Liver (tissue), 8 donors: ENCODE measurements at regions not wholly inside any gene's neighbourhood (a gene's known extent, or its start where the extent isn't known, plus 50 kb on each side); places are given as distances from the start of the nearest gene placed in this dataset.

ENCODE experiments used
- DNase-seq: peaks from one replicate; pipeline ENCODE4 v3.0.0-alpha.2; 2017; ENCODE audit warnings: low spot score
- H3K27ac ChIP-seq, 2 donors: one replicate each; pipeline ENCODE4 v1.7.0; 2013; ENCODE audit warnings: inconsistent platforms in 2 of 2, low read length in 2 of 2, control low read depth in 1 of 2, low read depth in 1 of 2, mild to moderate bottlenecking in 1 of 2
- H3K27me3 ChIP-seq, 4 donors: one replicate each; pipeline versions ENCODE4 v1.6.1 to v1.7.0; 2013; ENCODE audit warnings: low read length in 3 of 4, inconsistent platforms in 1 of 4, mild to moderate bottlenecking in 1 of 4, moderate library complexity in 1 of 4; ENCODE audit not compliant: control insufficient read depth in 4 of 4, insufficient read depth in 4 of 4
- H3K36me3 ChIP-seq, 4 donors: one replicate each; pipeline versions ENCODE4 v1.6.1 to v1.7.0; 2013; ENCODE audit warnings: low read length in 3 of 4, mild to moderate bottlenecking in 3 of 4, low read depth in 1 of 4, moderate library complexity in 1 of 4; ENCODE audit not compliant: control insufficient read depth in 4 of 4, insufficient read depth in 3 of 4
- H3K4me1 ChIP-seq, 4 donors: one replicate each; pipeline versions ENCODE4 v1.6.1 to v1.7.0; 2013; ENCODE audit warnings: low read length in 3 of 4, mild to moderate bottlenecking in 3 of 4, moderate library complexity in 1 of 4; ENCODE audit not compliant: control insufficient read depth in 4 of 4, insufficient read depth in 4 of 4
- H3K4me3 ChIP-seq, 3 donors: one replicate each; pipeline versions ENCODE4 v1.6.1 to v1.7.0; 2013; ENCODE audit warnings: low read length in 3 of 3, control low read depth in 1 of 3, low read depth in 1 of 3, mild to moderate bottlenecking in 1 of 3
- H3K9ac ChIP-seq, 2 donors: one replicate each; pipeline ENCODE4 v1.7.0; 2013; ENCODE audit warnings: low read length in 2 of 2, mild to moderate bottlenecking in 2 of 2, moderate library complexity in 2 of 2, control low read depth in 1 of 2, low read depth in 1 of 2
- H3K9me3 ChIP-seq, 4 donors: one replicate each; pipeline versions ENCODE4 v1.6.1 to v1.7.0; 2013; ENCODE audit warnings: low read length in 3 of 4; ENCODE audit not compliant: control insufficient read depth in 4 of 4
- FOXA2 ChIP-seq: IDR thresholded peaks from 2 replicates; pipeline ENCODE4 v1.6.1; 2016; ENCODE audit warnings: antibody characterized with exemption
- GABPA ChIP-seq, 2 donors: IDR thresholded peaks in 1 of 2; conservative IDR thresholded peaks in 1 of 2; 2 replicates each; pipeline ENCODE4 v1.6.1; 2016; ENCODE audit warnings: antibody characterized with exemption in 2 of 2, mild to moderate bottlenecking in 1 of 2, moderate library complexity in 1 of 2
- HNF4A ChIP-seq, 2 donors: conservative IDR thresholded peaks; 2 replicates each; pipeline ENCODE4 v1.6.1; 2016; ENCODE audit warnings: antibody characterized with exemption in 2 of 2, mild to moderate bottlenecking in 2 of 2
- HNF4G ChIP-seq: IDR thresholded peaks from 2 replicates; pipeline ENCODE4 v1.6.1; 2016; ENCODE audit warnings: antibody characterized with exemption
- JUND ChIP-seq, 2 donors: IDR thresholded peaks; 2 replicates each; pipeline ENCODE4 v1.6.1; 2016; ENCODE audit warnings: antibody characterized with exemption in 2 of 2
- MAX ChIP-seq: IDR thresholded peaks from 2 replicates; pipeline ENCODE4 v1.6.1; 2016; ENCODE audit warnings: antibody characterized with exemption
- RAD21 ChIP-seq, 2 donors: IDR thresholded peaks; 2 replicates each; pipeline ENCODE4 v1.6.1; 2016; ENCODE audit warnings: antibody characterized with exemption in 2 of 2, mild to moderate bottlenecking in 2 of 2
- SP1 ChIP-seq: IDR thresholded peaks from 2 replicates; pipeline ENCODE4 v1.6.1; 2018; ENCODE audit warnings: antibody characterized with exemption, mild to moderate bottlenecking
- TAF1 ChIP-seq: conservative IDR thresholded peaks from 2 replicates; pipeline ENCODE4 v1.6.1; 2016; ENCODE audit warnings: antibody characterized with exemption, mild to moderate bottlenecking
- YY1 ChIP-seq: IDR thresholded peaks from 2 replicates; pipeline ENCODE4 v1.6.1; 2016; ENCODE audit warnings: antibody characterized with exemption, mild to moderate bottlenecking
- WGBS: extraction: QIAGEN DNeasy Blood & Tissue Kit; methylation state at CpG from one replicate; pipeline ENCODE4 v1.1.7; 2013; 5-methylcytosine and 5-hydroxymethylcytosine counted together
- TF ChIP-seq, protein P1 (sequence below): fragments of 150-350 bp; IDR thresholded peaks from 2 replicates; pipeline ENCODE4 v1.5.1; 2017; ENCODE audit warnings: improper control_type of control experiment, low read depth, low read length; ENCODE audit not compliant: missing input control
- TF ChIP-seq, protein P2 (sequence below): IDR thresholded peaks from 2 replicates; pipeline ENCODE4 v1.6.1; 2016; ENCODE audit warnings: antibody characterized with exemption, mild to moderate bottlenecking
- TF ChIP-seq, protein P3 (sequence below): IDR thresholded peaks from 2 replicates; pipeline ENCODE4 v1.6.1; 2016; ENCODE audit warnings: antibody characterized with exemption
- donor health status: healthy.
- donor health status: healthy.
- donor health status: healthy.
- donor health status: healthy.
- donor health status: healthy.

GRCh38 chr5:18158166-18158565 lies 523.9 kb downstream of the TAF11L14 start:
- Histone ChIP-seq H3K36me3 (no peaks in the 10 kb centered on the region), H3K4me1 (no peaks in the 10 kb centered on the region), H3K9ac (no peak overlapping the region), H3K27me3 (no peaks in the 10 kb centered on the region), H3K9me3 (peaks cover 0 to 5% (median 0%) of the 10 kb centered on the region in 4 donors), H3K4me3 (no peak overlapping the region), H3K27ac (no peak overlapping the region)
- TF ChIP-seq JUND (IDR thresholded peaks at IDR 0.05) (no peak), SP1 (no peak), YY1 (no peak), FOXA2 (no peak), MAX (no peak), GABPA (IDR thresholded peaks at IDR 0.05 in 1 of 2, conservative IDR thresholded peaks at IDR 0.05 in 1 of 2) (no peak)
- TF ChIP-seq, protein P1, sequence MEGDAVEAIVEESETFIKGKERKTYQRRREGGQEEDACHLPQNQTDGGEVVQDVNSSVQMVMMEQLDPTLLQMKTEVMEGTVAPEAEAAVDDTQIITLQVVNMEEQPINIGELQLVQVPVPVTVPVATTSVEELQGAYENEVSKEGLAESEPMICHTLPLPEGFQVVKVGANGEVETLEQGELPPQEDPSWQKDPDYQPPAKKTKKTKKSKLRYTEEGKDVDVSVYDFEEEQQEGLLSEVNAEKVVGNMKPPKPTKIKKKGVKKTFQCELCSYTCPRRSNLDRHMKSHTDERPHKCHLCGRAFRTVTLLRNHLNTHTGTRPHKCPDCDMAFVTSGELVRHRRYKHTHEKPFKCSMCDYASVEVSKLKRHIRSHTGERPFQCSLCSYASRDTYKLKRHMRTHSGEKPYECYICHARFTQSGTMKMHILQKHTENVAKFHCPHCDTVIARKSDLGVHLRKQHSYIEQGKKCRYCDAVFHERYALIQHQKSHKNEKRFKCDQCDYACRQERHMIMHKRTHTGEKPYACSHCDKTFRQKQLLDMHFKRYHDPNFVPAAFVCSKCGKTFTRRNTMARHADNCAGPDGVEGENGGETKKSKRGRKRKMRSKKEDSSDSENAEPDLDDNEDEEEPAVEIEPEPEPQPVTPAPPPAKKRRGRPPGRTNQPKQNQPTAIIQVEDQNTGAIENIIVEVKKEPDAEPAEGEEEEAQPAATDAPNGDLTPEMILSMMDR: no peak
- TF ChIP-seq, protein P2, sequence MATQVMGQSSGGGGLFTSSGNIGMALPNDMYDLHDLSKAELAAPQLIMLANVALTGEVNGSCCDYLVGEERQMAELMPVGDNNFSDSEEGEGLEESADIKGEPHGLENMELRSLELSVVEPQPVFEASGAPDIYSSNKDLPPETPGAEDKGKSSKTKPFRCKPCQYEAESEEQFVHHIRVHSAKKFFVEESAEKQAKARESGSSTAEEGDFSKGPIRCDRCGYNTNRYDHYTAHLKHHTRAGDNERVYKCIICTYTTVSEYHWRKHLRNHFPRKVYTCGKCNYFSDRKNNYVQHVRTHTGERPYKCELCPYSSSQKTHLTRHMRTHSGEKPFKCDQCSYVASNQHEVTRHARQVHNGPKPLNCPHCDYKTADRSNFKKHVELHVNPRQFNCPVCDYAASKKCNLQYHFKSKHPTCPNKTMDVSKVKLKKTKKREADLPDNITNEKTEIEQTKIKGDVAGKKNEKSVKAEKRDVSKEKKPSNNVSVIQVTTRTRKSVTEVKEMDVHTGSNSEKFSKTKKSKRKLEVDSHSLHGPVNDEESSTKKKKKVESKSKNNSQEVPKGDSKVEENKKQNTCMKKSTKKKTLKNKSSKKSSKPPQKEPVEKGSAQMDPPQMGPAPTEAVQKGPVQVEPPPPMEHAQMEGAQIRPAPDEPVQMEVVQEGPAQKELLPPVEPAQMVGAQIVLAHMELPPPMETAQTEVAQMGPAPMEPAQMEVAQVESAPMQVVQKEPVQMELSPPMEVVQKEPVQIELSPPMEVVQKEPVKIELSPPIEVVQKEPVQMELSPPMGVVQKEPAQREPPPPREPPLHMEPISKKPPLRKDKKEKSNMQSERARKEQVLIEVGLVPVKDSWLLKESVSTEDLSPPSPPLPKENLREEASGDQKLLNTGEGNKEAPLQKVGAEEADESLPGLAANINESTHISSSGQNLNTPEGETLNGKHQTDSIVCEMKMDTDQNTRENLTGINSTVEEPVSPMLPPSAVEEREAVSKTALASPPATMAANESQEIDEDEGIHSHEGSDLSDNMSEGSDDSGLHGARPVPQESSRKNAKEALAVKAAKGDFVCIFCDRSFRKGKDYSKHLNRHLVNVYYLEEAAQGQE: no peak
- WGBS: 95% methylated on average over 2 of the region's 2 CpGs
- DNase-seq: no peak

DNA sequence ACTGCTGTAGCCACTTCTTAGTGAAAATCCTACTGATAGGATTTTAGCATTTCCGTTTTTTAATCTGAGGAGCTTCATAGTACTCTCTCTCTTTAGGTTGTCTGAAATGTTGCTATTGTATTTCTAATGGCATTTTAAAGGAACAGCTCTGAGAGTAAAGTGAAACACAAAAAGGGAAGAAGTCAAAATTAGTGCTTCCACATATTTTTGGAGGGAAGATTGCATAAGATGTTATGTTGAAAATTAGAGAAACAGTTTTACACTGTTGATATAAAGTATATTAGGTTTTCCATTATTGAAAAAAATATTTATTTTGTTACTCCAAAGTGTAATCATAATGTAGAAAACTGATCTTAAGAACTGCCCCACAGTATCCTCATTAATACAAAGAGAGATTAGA lies 525.1 kb downstream of the TAF11L14 start:
- H3K36me3 ChIP-seq: no peaks in the 10 kb centered on the region
- no peaks in the 10 kb centered on the region for H3K27me3 ChIP-seq
- H3K9ac ChIP-seq: no peak overlapping the region
- no peaks in the 10 kb centered on the region for H3K4me1 ChIP-seq
- no peak overlapping the region for H3K27ac ChIP-seq
- no peak for DNase-seq
- peaks cover 0 to 5% (median 0%) of the 10 kb centered on the region in 4 donors for H3K9me3 ChIP-seq
- 69% methylated on average over 1 of the region's 1 CpG for WGBS
- no peak for TF ChIP-seq HNF4G
- no peak for TF ChIP-seq TAF1
- TF ChIP-seq, protein P3, sequence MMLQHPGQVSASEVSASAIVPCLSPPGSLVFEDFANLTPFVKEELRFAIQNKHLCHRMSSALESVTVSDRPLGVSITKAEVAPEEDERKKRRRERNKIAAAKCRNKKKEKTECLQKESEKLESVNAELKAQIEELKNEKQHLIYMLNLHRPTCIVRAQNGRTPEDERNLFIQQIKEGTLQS: no peak
- TF ChIP-seq RAD21 (IDR thresholded peaks at IDR 0.05): no peak
- TF ChIP-seq, protein P1: no peak
- no peak for TF ChIP-seq HNF4A (conservative IDR thresholded peaks at IDR 0.05)
- no peak for TF ChIP-seq GABPA (IDR thresholded peaks at IDR 0.05 in 1 of 2, conservative IDR thresholded peaks at IDR 0.05 in 1 of 2)
- no peak for TF ChIP-seq JUND (IDR thresholded peaks at IDR 0.05)
- TF ChIP-seq, protein P2: no peak
- H3K4me3 ChIP-seq: no peak overlapping the region
